HCT116 (cell line): ENCODE measurements at regions not wholly inside any gene's neighbourhood (a gene's known extent, or its start where the extent isn't known, plus 50 kb on each side); places are given as distances from the start of the nearest gene placed in this dataset.

Source experiments
- ATAC-seq: fragments of 200-7000 bp; cut with Tn5 transposase; 2 replicates; pipeline ENCODE4 v1.9.1; 2020; ENCODE audit warnings: mild to moderate bottlenecking, moderate library complexity
- BruUV-seq: library from RNA; stranded (reverse); fragments of 400-500 nt; replicated peaks from 2 replicates; lab custom pipeline; 2021; lab: Mats Ljungman, UMichigan
- CTCF ChIA-PET: fragments of 300-600 bp; sonication (Branson Sonifier 250); formaldehyde crosslinking; loops from one replicate; lab custom pipeline; 2021; ENCODE audit warnings: antibody characterized with exemption; lab: Charles Lee
- POLR2A ChIA-PET: fragments of 300-600, 350-600 bp; sonication (Branson Sonifier 250); formaldehyde crosslinking; loops from one replicate; lab custom pipeline; 2021; ENCODE audit warnings: antibody characterized with exemption; lab: Charles Lee
- RAD21 ChIA-PET, 2 experiments: fragments of 300-600 bp; sonication (Branson Sonifier 250); formaldehyde crosslinking; loops; one replicate each; lab custom pipeline; 2023; ENCODE audit warnings: low total read pairs in 2 of 2; ENCODE audit not compliant: uncharacterized antibody in 2 of 2, unreplicated experiment in 2 of 2, low non-redundant PET in 1 of 2; lab: Charles Lee
- DNase-seq: peaks from one replicate; pipeline ENCODE4 v3.0.0-alpha.2; 2010; ENCODE audit warnings: low read depth, low spot score
- H2AFZ ChIP-seq: fragments of 200-600 bp; shearing (Covaris generic), sonication (generic); 2 replicates; pipeline ENCODE4 v1.6.1; 2017; ENCODE audit warnings: low read depth, mixed run types, mixed read lengths, antibody characterized with exemption, low read length; ENCODE audit not compliant: poor library complexity, severe bottlenecking
- H3K27ac ChIP-seq: 2 replicates; pipeline ENCODE4 v1.5.1; 2012; ENCODE audit warnings: low read depth, low read length
- H3K27me3 ChIP-seq: fragments of 200-600 bp; sonication (generic); 2 replicates; pipeline ENCODE4 v1.6.1; 2016; ENCODE audit warnings: mixed run types, low read length, mixed read lengths; ENCODE audit not compliant: insufficient read depth
- H3K36me3 ChIP-seq, 2 experiments: fragments of 200-500 bp in 1 of 2; fragments of 200-600 bp in 1 of 2; sonication (Bioruptor generic) in 1 of 2; sonication (generic) in 1 of 2; 2 replicates each; pipeline versions ENCODE4 v1.5.1 to v1.6.1; 2014 to 2016; ENCODE audit warnings: low read length in 2 of 2, inconsistent platforms in 1 of 2, mixed read lengths in 1 of 2, mixed run types in 1 of 2; ENCODE audit not compliant: insufficient read depth in 2 of 2, control insufficient read depth in 1 of 2
- H3K4me1 ChIP-seq, 2 experiments: fragments of 200-600 bp in 1 of 2; sonication (generic) in 1 of 2; 2 replicates each; pipeline versions ENCODE4 v1.5.1 to v1.6.1; 2012 to 2017; ENCODE audit warnings: low read length in 2 of 2, inconsistent platforms in 1 of 2, mild to moderate bottlenecking in 1 of 2, mixed read lengths in 1 of 2, mixed run types in 1 of 2, moderate library complexity in 1 of 2; ENCODE audit not compliant: insufficient read depth in 2 of 2, control insufficient read depth in 1 of 2
- H3K4me2 ChIP-seq: fragments of 200-600 bp; sonication (generic); 2 replicates; pipeline ENCODE4 v1.6.1; 2017; ENCODE audit warnings: mixed run types, low read length, mixed read lengths
- H3K4me3 ChIP-seq, 2 experiments: fragments of 200-600 bp in 1 of 2; sonication (generic) in 1 of 2; replicated peaks in 1 of 2; 2 replicates each; pipeline ENCODE4 v1.5.1; 2011 to 2016; ENCODE audit warnings: low read length in 2 of 2, control low read depth in 1 of 2, low read depth in 1 of 2, mild to moderate bottlenecking in 1 of 2, mixed read lengths in 1 of 2, mixed run types in 1 of 2
- H3K79me2 ChIP-seq: fragments of 200-600 bp; sonication (generic); 2 replicates; pipeline ENCODE4 v1.6.1; 2017; ENCODE audit warnings: mild to moderate bottlenecking, mixed run types, low read length, moderate library complexity, mixed read lengths; ENCODE audit not compliant: insufficient read depth
- H3K9ac ChIP-seq: fragments of 200-600 bp; sonication (generic); 2 replicates; pipeline ENCODE4 v1.6.1; 2016; ENCODE audit warnings: low read length, mixed read lengths
- H3K9me2 ChIP-seq: fragments of 200-600 bp; sonication (generic), shearing (Covaris generic); 2 replicates; pipeline ENCODE4 v1.6.1; 2017; ENCODE audit warnings: mixed run types, mild to moderate bottlenecking, moderate library complexity; ENCODE audit not compliant: insufficient read depth
- H3K9me3 ChIP-seq, 2 experiments: fragments of 200-500 bp in 1 of 2; fragments of 200-600 bp in 1 of 2; sonication (Bioruptor generic) in 1 of 2; sonication (generic) in 1 of 2; 2 replicates each; pipeline ENCODE4 v1.6.1; 2014 to 2017; ENCODE audit warnings: low read length in 2 of 2, mixed read lengths in 2 of 2, inconsistent platforms in 1 of 2, low read depth in 1 of 2, mild to moderate bottlenecking in 1 of 2, mixed run types in 1 of 2, moderate library complexity in 1 of 2; ENCODE audit not compliant: control insufficient read depth in 1 of 2, insufficient read depth in 1 of 2
- H4K20me1 ChIP-seq: fragments of 200-600 bp; sonication (generic), shearing (Covaris generic); 2 replicates; pipeline ENCODE4 v1.6.1; 2017; ENCODE audit warnings: mixed run types, mild to moderate bottlenecking, moderate library complexity; ENCODE audit not compliant: insufficient read depth
- CBX3 ChIP-seq: IDR thresholded peaks from 2 replicates; pipeline ENCODE4 v1.6.1; 2012; ENCODE audit warnings: low read depth
- ELF1 ChIP-seq: IDR thresholded peaks from 2 replicates; pipeline ENCODE4 v1.6.1; 2012; ENCODE audit warnings: low read depth, borderline replicate concordance
- EZH2 ChIP-seq: fragments of 200-600 bp; sonication (generic); IDR thresholded peaks from 2 replicates; pipeline ENCODE4 v1.6.1; 2017; ENCODE audit warnings: antibody characterized with exemption, mixed run types
- EZH2phosphoT487 ChIP-seq: fragments of 200-600 bp; IDR thresholded peaks from 2 replicates; pipeline ENCODE4 v1.6.1; 2018; ENCODE audit warnings: antibody characterized with exemption, borderline replicate concordance
- JUND ChIP-seq: IDR thresholded peaks from 2 replicates; pipeline ENCODE4 v1.6.1; 2012
- POLR2A ChIP-seq: IDR thresholded peaks from 2 replicates; pipeline ENCODE4 v1.7.0; 2011; ENCODE audit warnings: borderline replicate concordance; ENCODE audit not compliant: insufficient read depth, insufficient read length; ENCODE audit errors: extremely low read depth
- RAD21 ChIP-seq: IDR thresholded peaks from 2 replicates; pipeline ENCODE4 v1.6.1; 2012; ENCODE audit warnings: low read depth, mild to moderate bottlenecking
- SIN3A ChIP-seq: IDR thresholded peaks from 2 replicates; pipeline ENCODE4 v1.6.1; 2012; ENCODE audit warnings: low read depth
- YY1 ChIP-seq: IDR thresholded peaks from 2 replicates; pipeline ENCODE4 v1.6.1; 2011; ENCODE audit warnings: low read length, low read depth, moderate library complexity, mild to moderate bottlenecking; ENCODE audit not compliant: insufficient replicate concordance; ENCODE audit errors: extremely low read depth
- ZFX ChIP-seq: fragments of 450-650 bp; IDR thresholded peaks from 2 replicates; pipeline ENCODE4 v1.6.1; 2017
- ZNF274 ChIP-seq: fragments of 200-500 bp; sonication (Bioruptor generic); IDR thresholded peaks from 2 replicates; pipeline ENCODE4 v1.6.1; 2014; ENCODE audit warnings: mild to moderate bottlenecking, low read depth, low read length, inconsistent platforms
- intact Hi-C: fragments of 100-400 bp; cut with micrococcal nuclease; formaldehyde crosslinking; loops from 2 replicates; pipeline ENCODE4 v1.10.0; 2022
- TF ChIP-seq, protein P1 (sequence below): IDR thresholded peaks from 2 replicates; pipeline ENCODE4 v1.6.1; 2012
- TF ChIP-seq, protein P2 (sequence below): IDR thresholded peaks from 2 replicates; pipeline ENCODE4 v1.6.1; 2012; ENCODE audit warnings: low read depth
- TF ChIP-seq, protein P3 (sequence below): IDR thresholded peaks from 2 replicates; pipeline ENCODE4 v1.6.1; 2011; ENCODE audit warnings: mild to moderate bottlenecking, low read length, moderate library complexity; ENCODE audit not compliant: insufficient replicate concordance; ENCODE audit errors: extremely low read depth
- TF ChIP-seq, protein P4 (sequence below): IDR thresholded peaks from 2 replicates; pipeline ENCODE4 v1.6.1; 2012
- TF ChIP-seq, protein P5 (sequence below), 3 experiments: fragments of 200-600 bp in 1 of 3; sonication (generic) in 1 of 3; IDR thresholded peaks in 2 of 3; conservative IDR thresholded peaks in 1 of 3; 2 replicates each; pipeline ENCODE4 v1.5.1; 2012 to 2017; ENCODE audit warnings: low read depth in 2 of 3, low read length in 2 of 3, antibody characterized with exemption in 1 of 3, borderline replicate concordance in 1 of 3, control low read depth in 1 of 3, mild to moderate bottlenecking in 1 of 3, mixed read lengths in 1 of 3, mixed run types in 1 of 3, moderate library complexity in 1 of 3; ENCODE audit not compliant: insufficient read depth in 1 of 3

DNA sequence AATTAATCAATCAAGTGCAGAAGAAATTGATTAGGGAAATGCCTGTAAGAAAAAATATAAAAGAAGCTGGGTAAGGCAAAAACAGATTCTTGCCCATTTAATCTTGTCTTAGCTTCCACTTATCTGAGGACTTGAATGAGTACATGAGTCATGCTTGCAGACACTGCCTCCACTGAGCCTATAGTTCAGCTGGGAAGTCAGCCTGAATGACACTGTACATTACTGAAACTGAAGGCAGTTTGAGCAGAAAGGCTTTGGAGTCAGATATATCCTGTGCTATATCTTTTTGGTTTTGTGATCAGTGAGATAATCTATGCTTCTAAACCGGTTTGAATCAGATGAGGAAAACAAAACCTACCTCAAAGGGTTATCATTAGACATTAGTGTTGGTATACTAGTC is 61.3 kb downstream of the NUDT11 start:
- no peak for DNase-seq
- TF ChIP-seq EZH2 (no peak), EZH2phosphoT487 (no peak), CBX3 (no peak), SIN3A (no peak), YY1 (no peak), ZNF274 (no peak), ZFX (no peak), POLR2A (no peak), ELF1 (no peak), RAD21 (no peak), JUND (no peak)
- TF ChIP-seq, protein P1, sequence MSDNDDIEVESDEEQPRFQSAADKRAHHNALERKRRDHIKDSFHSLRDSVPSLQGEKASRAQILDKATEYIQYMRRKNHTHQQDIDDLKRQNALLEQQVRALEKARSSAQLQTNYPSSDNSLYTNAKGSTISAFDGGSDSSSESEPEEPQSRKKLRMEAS, result no peak
- TF ChIP-seq, protein P2, sequence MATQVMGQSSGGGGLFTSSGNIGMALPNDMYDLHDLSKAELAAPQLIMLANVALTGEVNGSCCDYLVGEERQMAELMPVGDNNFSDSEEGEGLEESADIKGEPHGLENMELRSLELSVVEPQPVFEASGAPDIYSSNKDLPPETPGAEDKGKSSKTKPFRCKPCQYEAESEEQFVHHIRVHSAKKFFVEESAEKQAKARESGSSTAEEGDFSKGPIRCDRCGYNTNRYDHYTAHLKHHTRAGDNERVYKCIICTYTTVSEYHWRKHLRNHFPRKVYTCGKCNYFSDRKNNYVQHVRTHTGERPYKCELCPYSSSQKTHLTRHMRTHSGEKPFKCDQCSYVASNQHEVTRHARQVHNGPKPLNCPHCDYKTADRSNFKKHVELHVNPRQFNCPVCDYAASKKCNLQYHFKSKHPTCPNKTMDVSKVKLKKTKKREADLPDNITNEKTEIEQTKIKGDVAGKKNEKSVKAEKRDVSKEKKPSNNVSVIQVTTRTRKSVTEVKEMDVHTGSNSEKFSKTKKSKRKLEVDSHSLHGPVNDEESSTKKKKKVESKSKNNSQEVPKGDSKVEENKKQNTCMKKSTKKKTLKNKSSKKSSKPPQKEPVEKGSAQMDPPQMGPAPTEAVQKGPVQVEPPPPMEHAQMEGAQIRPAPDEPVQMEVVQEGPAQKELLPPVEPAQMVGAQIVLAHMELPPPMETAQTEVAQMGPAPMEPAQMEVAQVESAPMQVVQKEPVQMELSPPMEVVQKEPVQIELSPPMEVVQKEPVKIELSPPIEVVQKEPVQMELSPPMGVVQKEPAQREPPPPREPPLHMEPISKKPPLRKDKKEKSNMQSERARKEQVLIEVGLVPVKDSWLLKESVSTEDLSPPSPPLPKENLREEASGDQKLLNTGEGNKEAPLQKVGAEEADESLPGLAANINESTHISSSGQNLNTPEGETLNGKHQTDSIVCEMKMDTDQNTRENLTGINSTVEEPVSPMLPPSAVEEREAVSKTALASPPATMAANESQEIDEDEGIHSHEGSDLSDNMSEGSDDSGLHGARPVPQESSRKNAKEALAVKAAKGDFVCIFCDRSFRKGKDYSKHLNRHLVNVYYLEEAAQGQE, result no peak
- TF ChIP-seq, protein P3, sequence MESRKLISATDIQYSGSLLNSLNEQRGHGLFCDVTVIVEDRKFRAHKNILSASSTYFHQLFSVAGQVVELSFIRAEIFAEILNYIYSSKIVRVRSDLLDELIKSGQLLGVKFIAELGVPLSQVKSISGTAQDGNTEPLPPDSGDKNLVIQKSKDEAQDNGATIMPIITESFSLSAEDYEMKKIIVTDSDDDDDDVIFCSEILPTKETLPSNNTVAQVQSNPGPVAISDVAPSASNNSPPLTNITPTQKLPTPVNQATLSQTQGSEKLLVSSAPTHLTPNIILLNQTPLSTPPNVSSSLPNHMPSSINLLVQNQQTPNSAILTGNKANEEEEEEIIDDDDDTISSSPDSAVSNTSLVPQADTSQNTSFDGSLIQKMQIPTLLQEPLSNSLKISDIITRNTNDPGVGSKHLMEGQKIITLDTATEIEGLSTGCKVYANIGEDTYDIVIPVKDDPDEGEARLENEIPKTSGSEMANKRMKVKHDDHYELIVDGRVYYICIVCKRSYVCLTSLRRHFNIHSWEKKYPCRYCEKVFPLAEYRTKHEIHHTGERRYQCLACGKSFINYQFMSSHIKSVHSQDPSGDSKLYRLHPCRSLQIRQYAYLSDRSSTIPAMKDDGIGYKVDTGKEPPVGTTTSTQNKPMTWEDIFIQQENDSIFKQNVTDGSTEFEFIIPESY, result no peak
- TF ChIP-seq, protein P4, sequence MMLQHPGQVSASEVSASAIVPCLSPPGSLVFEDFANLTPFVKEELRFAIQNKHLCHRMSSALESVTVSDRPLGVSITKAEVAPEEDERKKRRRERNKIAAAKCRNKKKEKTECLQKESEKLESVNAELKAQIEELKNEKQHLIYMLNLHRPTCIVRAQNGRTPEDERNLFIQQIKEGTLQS, result no peak
- TF ChIP-seq, protein P5, sequence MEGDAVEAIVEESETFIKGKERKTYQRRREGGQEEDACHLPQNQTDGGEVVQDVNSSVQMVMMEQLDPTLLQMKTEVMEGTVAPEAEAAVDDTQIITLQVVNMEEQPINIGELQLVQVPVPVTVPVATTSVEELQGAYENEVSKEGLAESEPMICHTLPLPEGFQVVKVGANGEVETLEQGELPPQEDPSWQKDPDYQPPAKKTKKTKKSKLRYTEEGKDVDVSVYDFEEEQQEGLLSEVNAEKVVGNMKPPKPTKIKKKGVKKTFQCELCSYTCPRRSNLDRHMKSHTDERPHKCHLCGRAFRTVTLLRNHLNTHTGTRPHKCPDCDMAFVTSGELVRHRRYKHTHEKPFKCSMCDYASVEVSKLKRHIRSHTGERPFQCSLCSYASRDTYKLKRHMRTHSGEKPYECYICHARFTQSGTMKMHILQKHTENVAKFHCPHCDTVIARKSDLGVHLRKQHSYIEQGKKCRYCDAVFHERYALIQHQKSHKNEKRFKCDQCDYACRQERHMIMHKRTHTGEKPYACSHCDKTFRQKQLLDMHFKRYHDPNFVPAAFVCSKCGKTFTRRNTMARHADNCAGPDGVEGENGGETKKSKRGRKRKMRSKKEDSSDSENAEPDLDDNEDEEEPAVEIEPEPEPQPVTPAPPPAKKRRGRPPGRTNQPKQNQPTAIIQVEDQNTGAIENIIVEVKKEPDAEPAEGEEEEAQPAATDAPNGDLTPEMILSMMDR (IDR thresholded peaks at IDR 0.05 in 2 of 3, conservative IDR thresholded peaks at IDR 0.05 in 1 of 3; ENCODE audit: borderline replicate concordance in 1 of 3, insufficient read depth in 1 of 3, low read depth in 2 of 3, low read length in 2 of 3), result no peak
- no peaks in the 10 kb centered on the region for H4K20me1 ChIP-seq
- ChIA-PET POLR2A (no interaction called here), RAD21 (no interaction called here), CTCF (no interaction called here)
- H3K79me2 ChIP-seq, result no peaks in the 10 kb centered on the region
- ATAC-seq, result no peak
- no peaks in the 10 kb centered on the region for H3K36me3 ChIP-seq
- H2AFZ ChIP-seq, result no peak overlapping the region
- no peak overlapping the region for H3K27ac ChIP-seq
- no peak overlapping the region for H3K4me3 ChIP-seq
- H3K9me3 ChIP-seq, result no peaks in the 10 kb centered on the region
- intact Hi-C loops, result no loop called here
- no peaks in the 10 kb centered on the region for H3K9me2 ChIP-seq
- no peak overlapping the region for H3K4me2 ChIP-seq
- no peaks in the 10 kb centered on the region for H3K4me1 ChIP-seq
- H3K27me3 ChIP-seq, result peaks cover 2% of the 10 kb centered on the region; the same call in 1 of the 2 replicates
- BruUV-seq, result no TSS peak
- H3K9ac ChIP-seq, result no peak overlapping the region
